ENCODE measurements at regions not wholly inside any gene's neighbourhood (a gene's known extent, or its start where the extent isn't known, plus 50 kb on each side); places are given as distances from the start of the nearest gene placed in this dataset.

GRCh38 chr18:38487521-38487920, 921.9 kb upstream of the CELF4 start:
- Histone ChIP-seq H3K4me1 (ENCODE audit: control insufficient read depth, insufficient read depth, low read length) (no peaks in the 10 kb centered on the region), H3K9me3 (ENCODE audit: control insufficient read depth in 2 of 2, low read length in 2 of 2) (no peaks in the 10 kb centered on the region), H3K27me3 (ENCODE audit: control insufficient read depth in 1 of 2, insufficient read depth in 2 of 2, low read length in 2 of 2) (no peaks in the 10 kb centered on the region), H3K9ac (ENCODE audit: low read length in 2 of 2) (no peak overlapping the region), H3K36me3 (ENCODE audit: control insufficient read depth in 2 of 2, insufficient read depth in 2 of 2, low read length in 2 of 2) (no peaks in the 10 kb centered on the region), H3K4me3 (ENCODE audit: low read length in 2 of 2) (no peak overlapping the region), H3K27ac (ENCODE audit: low read length) (no peak overlapping the region)

GRCh38 chr18:38483326-38483725, 917.7 kb upstream of the CELF4 start:
- no peak overlapping the region for H3K27ac ChIP-seq (ENCODE audit: low read length)
- H3K4me1 ChIP-seq (ENCODE audit: control insufficient read depth, insufficient read depth, low read length): no peaks in the 10 kb centered on the region
- H3K27me3 ChIP-seq (ENCODE audit: control insufficient read depth in 1 of 2, insufficient read depth in 2 of 2, low read length in 2 of 2): no peaks in the 10 kb centered on the region
- H3K4me3 ChIP-seq (ENCODE audit: low read length in 2 of 2): no peak overlapping the region
- H3K9me3 ChIP-seq (ENCODE audit: control insufficient read depth in 2 of 2, low read length in 2 of 2): no peaks in the 10 kb centered on the region
- no peaks in the 10 kb centered on the region for H3K36me3 ChIP-seq (ENCODE audit: control insufficient read depth in 2 of 2, insufficient read depth in 2 of 2, low read length in 2 of 2)
- H3K9ac ChIP-seq (ENCODE audit: low read length in 2 of 2): no peak overlapping the region

- no peak overlapping the region for H3K27ac ChIP-seq (ENCODE audit: low read length)
- H3K4me3 ChIP-seq (ENCODE audit: low read length in 2 of 2): no peak overlapping the region
Measured at GRCh38 chr18:38481576-38481975, 916.0 kb upstream of the CELF4 start.

GRCh38 chr18:38475686-38476085, 910.1 kb upstream of the CELF4 start:
- no peaks in the 10 kb centered on the region for H3K9me3 ChIP-seq (ENCODE audit: control insufficient read depth in 2 of 2, low read length in 2 of 2)
- H3K4me1 ChIP-seq (ENCODE audit: control insufficient read depth, insufficient read depth, low read length): no peaks in the 10 kb centered on the region
- H3K9ac ChIP-seq (ENCODE audit: low read length in 2 of 2): no peak overlapping the region
- H3K4me3 ChIP-seq (ENCODE audit: low read length in 2 of 2): no peak overlapping the region
- H3K27me3 ChIP-seq (ENCODE audit: control insufficient read depth in 1 of 2, insufficient read depth in 2 of 2, low read length in 2 of 2): no peaks in the 10 kb centered on the region
- no peaks in the 10 kb centered on the region for H3K36me3 ChIP-seq (ENCODE audit: control insufficient read depth in 2 of 2, insufficient read depth in 2 of 2, low read length in 2 of 2)
- H3K27ac ChIP-seq (ENCODE audit: low read length): no peak overlapping the region

More at GRCh38 chr18:38481576-38481975, 916.0 kb upstream of the CELF4 start:
- H3K4me1 ChIP-seq (ENCODE audit: control insufficient read depth, insufficient read depth, low read length): no peaks in the 10 kb centered on the region
- no peak overlapping the region for H3K9ac ChIP-seq (ENCODE audit: low read length in 2 of 2)
- no peaks in the 10 kb centered on the region for H3K27me3 ChIP-seq (ENCODE audit: control insufficient read depth in 1 of 2, insufficient read depth in 2 of 2, low read length in 2 of 2)
- no peaks in the 10 kb centered on the region for H3K9me3 ChIP-seq (ENCODE audit: control insufficient read depth in 2 of 2, low read length in 2 of 2)
- H3K36me3 ChIP-seq (ENCODE audit: control insufficient read depth in 2 of 2, insufficient read depth in 2 of 2, low read length in 2 of 2): no peaks in the 10 kb centered on the region

GRCh38 chr18:38473535-38473934, 907.9 kb upstream of the CELF4 start:
- no peaks in the 10 kb centered on the region for H3K36me3 ChIP-seq (ENCODE audit: control insufficient read depth in 2 of 2, insufficient read depth in 2 of 2, low read length in 2 of 2)
- H3K9me3 ChIP-seq (ENCODE audit: control insufficient read depth in 2 of 2, low read length in 2 of 2): no peaks in the 10 kb centered on the region

GRCh38 chr18:38470421-38470820, 904.8 kb upstream of the CELF4 start:
- Histone ChIP-seq H3K27me3 (ENCODE audit: control insufficient read depth in 1 of 2, insufficient read depth in 2 of 2, low read length in 2 of 2) (no peaks in the 10 kb centered on the region), H3K9me3 (ENCODE audit: control insufficient read depth in 2 of 2, low read length in 2 of 2) (no peaks in the 10 kb centered on the region), H3K36me3 (ENCODE audit: control insufficient read depth in 2 of 2, insufficient read depth in 2 of 2, low read length in 2 of 2) (no peaks in the 10 kb centered on the region), H3K27ac (ENCODE audit: low read length) (no peak overlapping the region), H3K4me1 (ENCODE audit: control insufficient read depth, insufficient read depth, low read length) (no peaks in the 10 kb centered on the region), H3K4me3 (ENCODE audit: low read length in 2 of 2) (no peak overlapping the region), H3K9ac (ENCODE audit: low read length in 2 of 2) (no peak overlapping the region)

More at GRCh38 chr18:38473535-38473934, 907.9 kb upstream of the CELF4 start:
- H3K27ac ChIP-seq (ENCODE audit: low read length): no peak overlapping the region
- H3K4me3 ChIP-seq (ENCODE audit: low read length in 2 of 2): no peak overlapping the region
- H3K27me3 ChIP-seq (ENCODE audit: control insufficient read depth in 1 of 2, insufficient read depth in 2 of 2, low read length in 2 of 2): no peaks in the 10 kb centered on the region
- H3K4me1 ChIP-seq (ENCODE audit: control insufficient read depth, insufficient read depth, low read length): no peaks in the 10 kb centered on the region
- H3K9ac ChIP-seq (ENCODE audit: low read length in 2 of 2): no peak overlapping the region

GRCh38 chr18:38466426-38466825, 900.8 kb upstream of the CELF4 start:
- Histone ChIP-seq H3K27ac (ENCODE audit: low read length) (no peak overlapping the region), H3K4me1 (ENCODE audit: control insufficient read depth, insufficient read depth, low read length) (no peaks in the 10 kb centered on the region), H3K27me3 (ENCODE audit: control insufficient read depth in 1 of 2, insufficient read depth in 2 of 2, low read length in 2 of 2) (no peaks in the 10 kb centered on the region), H3K9ac (ENCODE audit: low read length in 2 of 2) (no peak overlapping the region), H3K4me3 (ENCODE audit: low read length in 2 of 2) (no peak overlapping the region), H3K9me3 (ENCODE audit: control insufficient read depth in 2 of 2, low read length in 2 of 2) (no peaks in the 10 kb centered on the region), H3K36me3 (ENCODE audit: control insufficient read depth in 2 of 2, insufficient read depth in 2 of 2, low read length in 2 of 2) (no peaks in the 10 kb centered on the region)

- Histone ChIP-seq H3K9me3 (ENCODE audit: control insufficient read depth in 2 of 2, low read length in 2 of 2) (no peaks in the 10 kb centered on the region), H3K4me3 (ENCODE audit: low read length in 2 of 2) (no peak overlapping the region), H3K27ac (ENCODE audit: low read length) (no peak overlapping the region), H3K9ac (ENCODE audit: low read length in 2 of 2) (no peak overlapping the region), H3K36me3 (ENCODE audit: control insufficient read depth in 2 of 2, insufficient read depth in 2 of 2, low read length in 2 of 2) (no peaks in the 10 kb centered on the region), H3K4me1 (ENCODE audit: control insufficient read depth, insufficient read depth, low read length) (no peaks in the 10 kb centered on the region), H3K27me3 (ENCODE audit: control insufficient read depth in 1 of 2, insufficient read depth in 2 of 2, low read length in 2 of 2) (no peaks in the 10 kb centered on the region)
Measured at GRCh38 chr18:38464024-38464423, 898.4 kb upstream of the CELF4 start.

GRCh38 chr18:38460657-38461056, 895.1 kb upstream of the CELF4 start:
- Histone ChIP-seq H3K4me3 (ENCODE audit: low read length in 2 of 2) (no peak overlapping the region), H3K4me1 (ENCODE audit: control insufficient read depth, insufficient read depth, low read length) (no peaks in the 10 kb centered on the region), H3K36me3 (ENCODE audit: control insufficient read depth in 2 of 2, insufficient read depth in 2 of 2, low read length in 2 of 2) (no peaks in the 10 kb centered on the region)

GRCh38 chr18:38459131-38459994, 893.8 kb upstream of the CELF4 start:
- Histone ChIP-seq H3K9me3 (ENCODE audit: control insufficient read depth in 2 of 2, low read length in 2 of 2) (no peaks in the 10 kb centered on the region), H3K9ac (ENCODE audit: low read length in 2 of 2) (no peak overlapping the region), H3K4me3 (ENCODE audit: low read length in 2 of 2) (no peak overlapping the region), H3K4me1 (ENCODE audit: control insufficient read depth, insufficient read depth, low read length) (no peaks in the 10 kb centered on the region), H3K36me3 (ENCODE audit: control insufficient read depth in 2 of 2, insufficient read depth in 2 of 2, low read length in 2 of 2) (no peaks in the 10 kb centered on the region), H3K27ac (ENCODE audit: low read length) (no peak overlapping the region), H3K27me3 (ENCODE audit: control insufficient read depth in 1 of 2, insufficient read depth in 2 of 2, low read length in 2 of 2) (no peaks in the 10 kb centered on the region)

More at GRCh38 chr18:38460657-38461056, 895.1 kb upstream of the CELF4 start:
- Histone ChIP-seq H3K27me3 (ENCODE audit: control insufficient read depth in 1 of 2, insufficient read depth in 2 of 2, low read length in 2 of 2) (no peaks in the 10 kb centered on the region), H3K27ac (ENCODE audit: low read length) (no peak overlapping the region), H3K9me3 (ENCODE audit: control insufficient read depth in 2 of 2, low read length in 2 of 2) (no peaks in the 10 kb centered on the region), H3K9ac (ENCODE audit: low read length in 2 of 2) (no peak overlapping the region)

GRCh38 chr18:38458698-38459097, 893.1 kb upstream of the CELF4 start:
- Histone ChIP-seq H3K27ac (ENCODE audit: low read length) (no peak overlapping the region), H3K4me1 (ENCODE audit: control insufficient read depth, insufficient read depth, low read length) (no peaks in the 10 kb centered on the region), H3K36me3 (ENCODE audit: control insufficient read depth in 2 of 2, insufficient read depth in 2 of 2, low read length in 2 of 2) (no peaks in the 10 kb centered on the region), H3K9me3 (ENCODE audit: control insufficient read depth in 2 of 2, low read length in 2 of 2) (no peaks in the 10 kb centered on the region), H3K9ac (ENCODE audit: low read length in 2 of 2) (no peak overlapping the region), H3K4me3 (ENCODE audit: low read length in 2 of 2) (no peak overlapping the region), H3K27me3 (ENCODE audit: control insufficient read depth in 1 of 2, insufficient read depth in 2 of 2, low read length in 2 of 2) (no peaks in the 10 kb centered on the region)

All from stomach smooth muscle (tissue), 2 donors.